GM18861 (cell line): ENCODE measurements at regions not wholly inside any gene's neighbourhood (a gene's known extent, or its start where the extent isn't known, plus 50 kb on each side); places are given as distances from the start of the nearest gene placed in this dataset.
"Not testable (repeated sequence)": the region's sequence is repeated elsewhere in the genome, so short reads cannot be mapped to it uniquely, and the experiment has no call there.

Experiments used
- ATAC-seq: cut with Tn5 transposase; IDR thresholded peaks from one replicate; pipeline ENCODE4 v1.9.1; 2021; ENCODE audit not compliant: unreplicated experiment

- no peak for ATAC-seq
Observed at GRCh38 chr16:49003022-49003421, 278.6 kb downstream of the CBLN1 start.

- no peak for ATAC-seq
Observed at GRCh38 chr16:49000594-49000993, 281.0 kb downstream of the CBLN1 start.

GRCh38 chr16:48999508-48999907, 282.1 kb downstream of the CBLN1 start:
- ATAC-seq = no peak

GRCh38 chr16:48999044-48999443, 282.6 kb downstream of the CBLN1 start:
- no peak for ATAC-seq

GRCh38 chr16:48997946-48998345, 283.7 kb downstream of the CBLN1 start:
- ATAC-seq = no peak

GRCh38 chr16:48997081-48997615, 284.5 kb downstream of the CBLN1 start:
- ATAC-seq = no peak

GRCh38 chr16:48978501-48978900, 303.1 kb downstream of the CBLN1 start:
- ATAC-seq = no peak

- ATAC-seq = no peak
Observed at GRCh38 chr16:48972236-48972635, 309.4 kb downstream of the CBLN1 start.

- ATAC-seq = no peak
Observed at GRCh38 chr16:48971571-48972077, 310.0 kb downstream of the CBLN1 start.

GRCh38 chr16:48970216-48970615, 311.4 kb downstream of the CBLN1 start:
- no peak for ATAC-seq

GRCh38 chr16:48969611-48970010, 312.0 kb downstream of the CBLN1 start:
- ATAC-seq = no peak

GRCh38 chr16:48965386-48965785, 316.3 kb downstream of the CBLN1 start:
- no peak for ATAC-seq

GRCh38 chr16:48963901-48964615, 317.6 kb downstream of the CBLN1 start:
- no peak for ATAC-seq

GRCh38 chr16:48963306-48963705, 318.3 kb downstream of the CBLN1 start:
- ATAC-seq = no peak

- ATAC-seq = no peak
Observed at GRCh38 chr16:48961546-48961945, 320.1 kb downstream of the CBLN1 start.

- no peak for ATAC-seq
Observed at GRCh38 chr16:48960830-48961229, 320.8 kb downstream of the CBLN1 start.

- ATAC-seq = no peak
Observed at GRCh38 chr16:48959747-48960146, 321.9 kb downstream of the CBLN1 start.

- no peak for ATAC-seq
Observed at GRCh38 chr16:48959204-48959603, 322.4 kb downstream of the CBLN1 start.

- no peak for ATAC-seq
Observed at GRCh38 chr16:48958681-48959080, 323.0 kb downstream of the CBLN1 start.

GRCh38 chr16:48956620-48957019, 325.0 kb downstream of the CBLN1 start:
- no peak for ATAC-seq

- ATAC-seq = no peak
Observed at GRCh38 chr16:48955837-48956236, 325.8 kb downstream of the CBLN1 start.

GRCh38 chr16:48951621-48952125, 330.0 kb downstream of the CBLN1 start:
- not testable (repeated sequence) for ATAC-seq
